Pancreas (tissue), 10 donors: ENCODE measurements at regions not wholly inside any gene's neighbourhood (a gene's known extent, or its start where the extent isn't known, plus 50 kb on each side); places are given as distances from the start of the nearest gene placed in this dataset.

Source experiments
- ATAC-seq, 4 donors: fragments of 200-7000 bp; cut with Tn5 transposase; one replicate each; pipeline versions ENCODE4 v1.8.0 to v1.9.1; 2020; ENCODE audit warnings: mild to moderate bottlenecking in 4 of 4, moderate library complexity in 4 of 4
- DNase-seq, 6 donors: peaks; one replicate each; pipeline ENCODE4 v3.0.0-alpha.2; 2020
- FAIRE-seq: peaks from 2 replicates; lab custom pipeline; 2012; peaks lifted over from hg19 to GRCh38; lab: Jason Lieb, UNC
- H3K27ac ChIP-seq, 4 donors: fragments of 200-600 bp; sonication (generic); 1 replicate in 3 of 4; 2 replicates in 1 of 4; pipeline versions ENCODE4 v1.5.0 to v1.8.0; 2020
- H3K27me3 ChIP-seq, 4 donors: fragments of 200-600 bp; one replicate each; pipeline ENCODE4 v1.8.0; 2021
- H3K36me3 ChIP-seq, 3 donors: fragments of 200-600 bp; sonication (generic) in 1 of 3; one replicate each; pipeline versions ENCODE4 v1.5.0 to v1.8.0; 2020 to 2021
- H3K4me1 ChIP-seq, 3 donors: fragments of 200-600 bp; one replicate each; pipeline ENCODE4 v1.8.0; 2021
- H3K4me3 ChIP-seq, 4 donors: fragments of 200-600 bp; sonication (generic) in 2 of 4; one replicate each; pipeline versions ENCODE4 v1.5.0 to v1.8.0; 2020 to 2021
- H3K9me3 ChIP-seq, 4 donors: fragments of 200-600 bp; one replicate each; pipeline ENCODE4 v1.8.0; 2021
- CTCF ChIP-seq, 4 donors: fragments of 200-600 bp; sonication (generic) in 3 of 4; IDR thresholded peaks; one replicate each; pipeline versions ENCODE4 v1.5.0 to v1.8.0; 2021; ENCODE audit warnings: antibody characterized with exemption in 4 of 4
- WGBS, 2 donors: extraction: QIAGEN DNeasy Blood & Tissue Kit; methylation state at CpG; one replicate each; pipeline ENCODE4 v1.1.7; 2013; 5-methylcytosine and 5-hydroxymethylcytosine counted together
- intact Hi-C, 3 donors: fragments of 100-400 bp; cut with DNase I; formaldehyde crosslinking; loops; one replicate each; pipeline versions ENCODE4 v1.11.1 to v1.14.2; 2022
- donor health status: healthy with polysubstance abuse.
- donor health status: DM: no; HTN: no; CAD: no; lungs with moderate emphysema.
- donor health status: DM: no; HTN: no; CAD: no.
- donor health status: control.
- donor health status: control.
- donor health status: Bipolar disorder and iron deficiency.
- donor health status: DM: yes; HTN: yes; CAD: no.
- donor health status: DM: no; HTN: no; CAD: no.
- donor health status: DM: no; HTN: no; CAD: no.
- donor health status: DM: yes; HTN: yes; CAD: no.

GRCh38 chr10:117617086-117617485, 74.5 kb downstream of the EMX2 start:
- no peak for TF ChIP-seq CTCF (IDR thresholded peaks at IDR 0.05)
- no peaks in the 10 kb centered on the region for H3K9me3 ChIP-seq
- H3K4me1 ChIP-seq = no peaks in the 10 kb centered on the region
- intact Hi-C loops = no loop called here
- peaks cover 0 to 3% (median 0%) of the 10 kb centered on the region in 4 donors for H3K27me3 ChIP-seq
- no peak overlapping the region for H3K27ac ChIP-seq
- no peak for DNase-seq
- 71 to 74% methylated on average over 3 of the region's 3 CpGs for WGBS, 2 donors
- no peak overlapping the region for H3K4me3 ChIP-seq
- FAIRE-seq = no peak
- no peaks in the 10 kb centered on the region for H3K36me3 ChIP-seq
- no peak for ATAC-seq

- Histone ChIP-seq H3K4me3 (no peak overlapping the region), H3K36me3 (no peaks in the 10 kb centered on the region), H3K27ac (no peak overlapping the region), H3K9me3 (no peaks in the 10 kb centered on the region), H3K4me1 (no peaks in the 10 kb centered on the region), H3K27me3 (peaks cover 0 to under 1% (median 0%) of the 10 kb centered on the region in 4 donors)
- intact Hi-C loops = no loop called here
- DNase-seq = no peak
- no peak for ATAC-seq
- no peak for TF ChIP-seq CTCF (IDR thresholded peaks at IDR 0.05)
- 87 to 98% methylated on average over 5 of the region's 5 CpGs for whole genome bisulfite sequencing, 2 donors
- FAIRE-seq = no peak
These were observed 75.1 kb downstream of the EMX2 start for GRCh38 chr10:117617659-117618058.

- intact Hi-C loops = no loop called here
- Histone ChIP-seq H3K27ac (no peak overlapping the region), H3K4me1 (no peaks in the 10 kb centered on the region), H3K4me3 (no peak overlapping the region), H3K9me3 (no peaks in the 10 kb centered on the region), H3K27me3 (no peaks in the 10 kb centered on the region), H3K36me3 (no peaks in the 10 kb centered on the region)
- DNase-seq (no peak), ATAC-seq (peak in 1 of 4 donors; percentile 30), FAIRE-seq (no peak)
- 79 to 89% methylated on average over 7 of the region's 7 CpGs for WGBS, 2 donors
- TF ChIP-seq CTCF (IDR thresholded peaks at IDR 0.05) = no peak
These were observed 76.7 kb downstream of the EMX2 start for GRCh38 chr10:117619223-117619622.

- no peak overlapping the region for H3K4me3 ChIP-seq
- H3K4me1 ChIP-seq = no peaks in the 10 kb centered on the region
- no peaks in the 10 kb centered on the region for H3K36me3 ChIP-seq
- no peaks in the 10 kb centered on the region for H3K27me3 ChIP-seq
- intact Hi-C loops = no loop called here
- WGBS, 2 donors = 79 to 85% methylated on average over 9 of the region's 9 CpGs
- DNase-seq (no peak), ATAC-seq (peak in 1 of 4 donors; percentile 49), FAIRE-seq (no peak)
- TF ChIP-seq CTCF (IDR thresholded peaks at IDR 0.05) = no peak
- H3K27ac ChIP-seq = no peak overlapping the region
- no peaks in the 10 kb centered on the region for H3K9me3 ChIP-seq
These were observed 77.3 kb downstream of the EMX2 start for GRCh38 chr10:117619707-117620405.

GRCh38 chr10:117621196-117621595, 78.7 kb downstream of the EMX2 start:
- ATAC-seq (no peak), FAIRE-seq (no peak), DNase-seq (no peak)
- no peak overlapping the region for H3K27ac ChIP-seq
- TF ChIP-seq CTCF (IDR thresholded peaks at IDR 0.05) = no peak
- H3K27me3 ChIP-seq = no peaks in the 10 kb centered on the region
- H3K9me3 ChIP-seq = no peaks in the 10 kb centered on the region
- no peaks in the 10 kb centered on the region for H3K36me3 ChIP-seq
- H3K4me3 ChIP-seq = no peak overlapping the region
- WGBS, 2 donors = 76 to 89% methylated on average over 7 of the region's 7 CpGs
- H3K4me1 ChIP-seq = no peaks in the 10 kb centered on the region
- intact Hi-C loops = no loop called here
